H9 (cell line): ENCODE measurements at regions not wholly inside any gene's neighbourhood (a gene's known extent, or its start where the extent isn't known, plus 50 kb on each side); places are given as distances from the start of the nearest gene placed in this dataset.
"Not testable (repeated sequence)": the region's sequence is repeated elsewhere in the genome, so short reads cannot be mapped to it uniquely, and the experiment has no call there.

Source experiments
- DNase-seq: peaks from one replicate; pipeline ENCODE4 v3.0.0-alpha.2; 2017
- H2AFZ ChIP-seq: one replicate; pipeline ENCODE4 v1.6.1; 2013; ENCODE audit warnings: mild to moderate bottlenecking, low read length, control low read depth, moderate library complexity
- H2AK5ac ChIP-seq: 2 replicates; pipeline ENCODE4 v1.6.1; 2013; ENCODE audit warnings: low read length, control low read depth, mixed read lengths; ENCODE audit not compliant: insufficient read length
- H2BK120ac ChIP-seq: one replicate; pipeline ENCODE4 v1.6.1; 2013; ENCODE audit warnings: low read depth, mild to moderate bottlenecking, low read length, control low read depth, inconsistent platforms; ENCODE audit not compliant: poor library complexity, severe bottlenecking
- H2BK12ac ChIP-seq: 2 replicates; pipeline ENCODE4 v1.6.1; 2013; ENCODE audit warnings: low read length, control low read depth, mixed read lengths, low read depth; ENCODE audit not compliant: insufficient read length
- H2BK15ac ChIP-seq: 2 replicates; pipeline ENCODE4 v1.6.1; 2013; ENCODE audit warnings: low read depth, low read length, control low read depth
- H2BK20ac ChIP-seq: one replicate; pipeline ENCODE4 v1.6.1; 2013; ENCODE audit warnings: low read depth, mild to moderate bottlenecking, low read length, control low read depth, inconsistent platforms; ENCODE audit not compliant: poor library complexity, severe bottlenecking
- H2BK5ac ChIP-seq: 2 replicates; pipeline ENCODE4 v1.6.1; 2013; ENCODE audit warnings: low read length, control low read depth, mixed read lengths; ENCODE audit not compliant: insufficient read length
- H3K14ac ChIP-seq: 2 replicates; pipeline ENCODE4 v1.6.1; 2013; ENCODE audit warnings: low read length, control low read depth; ENCODE audit not compliant: insufficient read depth
- H3K18ac ChIP-seq: 2 replicates; pipeline ENCODE4 v1.6.1; 2013; ENCODE audit warnings: low read depth, mild to moderate bottlenecking, mixed read lengths, low read length, control low read depth; ENCODE audit not compliant: insufficient read length
- H3K23ac ChIP-seq: 2 replicates; pipeline ENCODE4 v1.6.1; 2013; ENCODE audit warnings: low read length, control low read depth, mixed read lengths, low read depth; ENCODE audit not compliant: insufficient read length
- H3K23me2 ChIP-seq: 2 replicates; pipeline ENCODE4 v1.6.1; 2013; ENCODE audit warnings: low read depth, mild to moderate bottlenecking, mixed read lengths, low read length, control low read depth; ENCODE audit not compliant: insufficient read length, poor library complexity, severe bottlenecking
- H3K27ac ChIP-seq: 2 replicates; pipeline ENCODE4 v1.5.1; 2013; ENCODE audit warnings: low read length, control low read depth, mixed read lengths, low read depth; ENCODE audit not compliant: insufficient read length
- H3K27me3 ChIP-seq: 2 replicates; pipeline ENCODE4 v1.6.1; 2013; ENCODE audit warnings: low read length, control low read depth, inconsistent platforms; ENCODE audit not compliant: insufficient read depth
- H3K4ac ChIP-seq: 2 replicates; pipeline ENCODE4 v1.6.1; 2013; ENCODE audit warnings: low read depth, mild to moderate bottlenecking, control low read depth, inconsistent platforms, low read length, moderate library complexity
- H3K4me1 ChIP-seq: 2 replicates; pipeline ENCODE4 v1.6.1; 2013; ENCODE audit warnings: low read length, control low read depth, inconsistent platforms; ENCODE audit not compliant: insufficient read depth
- H3K4me2 ChIP-seq: 2 replicates; pipeline ENCODE4 v1.6.1; 2013; ENCODE audit warnings: low read length, control low read depth, mixed read lengths; ENCODE audit not compliant: insufficient read length, insufficient read depth
- H3K56ac ChIP-seq: 2 replicates; pipeline ENCODE4 v1.6.1; 2013; ENCODE audit warnings: low read depth, mild to moderate bottlenecking, mixed read lengths, low read length, control low read depth; ENCODE audit not compliant: insufficient read length
- H3K79me1 ChIP-seq: 2 replicates; pipeline ENCODE4 v1.6.1; 2013; ENCODE audit warnings: low read depth, mild to moderate bottlenecking, moderate library complexity, low read length, control low read depth, inconsistent platforms; ENCODE audit not compliant: insufficient read depth, poor library complexity, severe bottlenecking
- H3K79me2 ChIP-seq: 2 replicates; pipeline ENCODE4 v1.6.1; 2013; ENCODE audit warnings: low read length, control low read depth, inconsistent platforms; ENCODE audit not compliant: insufficient read depth
- H3K9ac ChIP-seq: 2 replicates; pipeline ENCODE4 v1.6.1; 2013; ENCODE audit warnings: low read length, control low read depth, mixed read lengths; ENCODE audit not compliant: insufficient read length; ENCODE audit errors: extremely low read depth
- H3K9me3 ChIP-seq: one replicate; pipeline ENCODE4 v1.6.1; 2013; ENCODE audit warnings: low read depth, low read length, inconsistent platforms; ENCODE audit not compliant: control insufficient read depth
- H3T11ph ChIP-seq: one replicate; pipeline ENCODE4 v1.6.1; 2013; ENCODE audit warnings: mild to moderate bottlenecking, low read length, control low read depth, inconsistent platforms
- H4K20me1 ChIP-seq: one replicate; pipeline ENCODE4 v1.6.1; 2013; ENCODE audit not compliant: control insufficient read depth, insufficient read length, insufficient read depth
- H4K5ac ChIP-seq: 2 replicates; pipeline ENCODE4 v1.6.1; 2013; ENCODE audit warnings: low read depth, mild to moderate bottlenecking, mixed read lengths, low read length, control low read depth; ENCODE audit not compliant: insufficient read length
- H4K8ac ChIP-seq: replicated peaks from 2 replicates; pipeline ENCODE4 v1.6.1; 2013; ENCODE audit warnings: low read length, control low read depth, mixed read lengths, low read depth; ENCODE audit not compliant: insufficient read length
- H4K91ac ChIP-seq: 2 replicates; pipeline ENCODE4 v1.6.1; 2013; ENCODE audit warnings: low read depth, mild to moderate bottlenecking, moderate library complexity, mixed read lengths, low read length, control low read depth; ENCODE audit not compliant: insufficient read length
- H3K27ac Mint-ChIP-seq, 3 experiments: 2 replicates in 2 of 3; 3 replicates in 1 of 3; pipeline ENCODE4 v1.8.0; 2020 to 2021; ENCODE audit warnings: mixed read lengths in 3 of 3, mild to moderate bottlenecking in 1 of 3, moderate library complexity in 1 of 3
- H3K27me3 Mint-ChIP-seq: 2 replicates; pipeline ENCODE4 v1.8.0; 2021; ENCODE audit warnings: low read depth, mild to moderate bottlenecking, moderate library complexity, mixed read lengths
- H3K36me3 Mint-ChIP-seq, 3 experiments: 2 replicates in 2 of 3; 3 replicates in 1 of 3; pipeline ENCODE4 v1.8.0; 2020 to 2021; ENCODE audit warnings: low read depth in 3 of 3, mixed read lengths in 3 of 3; ENCODE audit not compliant: insufficient read depth in 1 of 3
- H3K4me1 Mint-ChIP-seq, 2 experiments: 2 replicates each; pipeline ENCODE4 v1.8.0; 2020; ENCODE audit warnings: mixed read lengths in 2 of 2
- H3K4me3 Mint-ChIP-seq, 2 experiments: 2 replicates in 1 of 2; 3 replicates in 1 of 2; pipeline ENCODE4 v1.8.0; 2020 to 2021; ENCODE audit warnings: mild to moderate bottlenecking in 2 of 2, mixed read lengths in 2 of 2, moderate library complexity in 1 of 2
- H3K9me3 Mint-ChIP-seq, 2 experiments: 2 replicates in 1 of 2; 3 replicates in 1 of 2; pipeline ENCODE4 v1.8.0; 2020; ENCODE audit warnings: mild to moderate bottlenecking in 2 of 2, mixed read lengths in 2 of 2, moderate library complexity in 1 of 2
- WGBS: extraction: QIAGEN DNeasy Blood & Tissue Kit; methylation state at CpG from one replicate; pipeline ENCODE4 v1.1.7; 2013; ENCODE audit warnings: missing lambda C conversion rate, low lambda C conversion rate, mixed read lengths; ENCODE audit not compliant: insufficient read length; ENCODE audit errors: extremely low coverage; 5-methylcytosine and 5-hydroxymethylcytosine counted together
- TF ChIP-seq, protein P1 (sequence below): fragments of 200-600 bp; sonication (generic); conservative IDR thresholded peaks from 3 replicates; pipeline ENCODE4 v1.8.0; 2021; ENCODE audit warnings: antibody characterized with exemption, mild to moderate bottlenecking

GRCh38 chr21:18832950-18833349, 429.4 kb upstream of the TMPRSS15 start:
- no peak overlapping the region for H4K91ac ChIP-seq
- no CpG with 5 or more reads among the region's 2 CpGs for WGBS
- H3K27ac ChIP-seq = no peak overlapping the region
- Mint-ChIP-seq H3K27me3 (no peaks in the 10 kb centered on the region; the same call in 1 of the 2 replicates), H3K4me1 (peaks cover 4 to 6% of the 10 kb centered on the region in 2 experiments; a peak in 3 of 4 replicates), H3K9me3 (peaks cover 10 to 14% of the 10 kb centered on the region in 2 experiments), H3K27ac (no peak overlapping the region), H3K36me3 (no peaks in the 10 kb centered on the region; a peak in 2 of 7 replicates), H3K4me3 (no peak overlapping the region)
- no peak overlapping the region for H3T11ph ChIP-seq
- no peaks in the 10 kb centered on the region for H3K9me3 ChIP-seq
- no peak overlapping the region for H2BK5ac ChIP-seq
- no peak overlapping the region for H2BK15ac ChIP-seq
- DNase-seq = no peak
- no peaks in the 10 kb centered on the region for H3K27me3 ChIP-seq
- no peaks in the 10 kb centered on the region for H4K20me1 ChIP-seq
- no peak overlapping the region for H4K5ac ChIP-seq
- no peak overlapping the region for H4K8ac ChIP-seq
- no peaks in the 10 kb centered on the region for H3K79me2 ChIP-seq
- TF ChIP-seq, protein P1, sequence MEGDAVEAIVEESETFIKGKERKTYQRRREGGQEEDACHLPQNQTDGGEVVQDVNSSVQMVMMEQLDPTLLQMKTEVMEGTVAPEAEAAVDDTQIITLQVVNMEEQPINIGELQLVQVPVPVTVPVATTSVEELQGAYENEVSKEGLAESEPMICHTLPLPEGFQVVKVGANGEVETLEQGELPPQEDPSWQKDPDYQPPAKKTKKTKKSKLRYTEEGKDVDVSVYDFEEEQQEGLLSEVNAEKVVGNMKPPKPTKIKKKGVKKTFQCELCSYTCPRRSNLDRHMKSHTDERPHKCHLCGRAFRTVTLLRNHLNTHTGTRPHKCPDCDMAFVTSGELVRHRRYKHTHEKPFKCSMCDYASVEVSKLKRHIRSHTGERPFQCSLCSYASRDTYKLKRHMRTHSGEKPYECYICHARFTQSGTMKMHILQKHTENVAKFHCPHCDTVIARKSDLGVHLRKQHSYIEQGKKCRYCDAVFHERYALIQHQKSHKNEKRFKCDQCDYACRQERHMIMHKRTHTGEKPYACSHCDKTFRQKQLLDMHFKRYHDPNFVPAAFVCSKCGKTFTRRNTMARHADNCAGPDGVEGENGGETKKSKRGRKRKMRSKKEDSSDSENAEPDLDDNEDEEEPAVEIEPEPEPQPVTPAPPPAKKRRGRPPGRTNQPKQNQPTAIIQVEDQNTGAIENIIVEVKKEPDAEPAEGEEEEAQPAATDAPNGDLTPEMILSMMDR = no peak
- no peak overlapping the region for H3K4ac ChIP-seq
- H3K79me1 ChIP-seq = no peaks in the 10 kb centered on the region
- H3K23me2 ChIP-seq = no peaks in the 10 kb centered on the region
- H2BK12ac ChIP-seq = no peak overlapping the region
- H2AK5ac ChIP-seq = no peak overlapping the region
- no peak overlapping the region for H2BK20ac ChIP-seq
- H3K14ac ChIP-seq = no peak overlapping the region
- H3K4me1 ChIP-seq = no peaks in the 10 kb centered on the region
- H2AFZ ChIP-seq = no peak overlapping the region
- H2BK120ac ChIP-seq = no peak overlapping the region
- no peak overlapping the region for H3K56ac ChIP-seq
- no peak overlapping the region for H3K9ac ChIP-seq
- H3K23ac ChIP-seq = no peak overlapping the region
- no peak overlapping the region for H3K4me2 ChIP-seq
- no peak overlapping the region for H3K18ac ChIP-seq

GRCh38 chr21:18834121-18834520, 430.5 kb upstream of the TMPRSS15 start:
- not testable (repeated sequence) for DNase-seq, H4K8ac ChIP-seq, H3K18ac ChIP-seq, H3K4me3 Mint-ChIP-seq, H3K27me3 ChIP-seq, H2BK15ac ChIP-seq, H3K4ac ChIP-seq, H3K79me1 ChIP-seq, H3K27ac ChIP-seq, H3K23me2 ChIP-seq, H2BK120ac ChIP-seq, H3K14ac ChIP-seq, H3K79me2 ChIP-seq, H3K56ac ChIP-seq, H3K4me1 ChIP-seq, H2AK5ac ChIP-seq, H3K4me2 ChIP-seq, H3T11ph ChIP-seq, H3K9me3 ChIP-seq, H4K20me1 ChIP-seq, H2BK12ac ChIP-seq, H3K27ac Mint-ChIP-seq, H2BK20ac ChIP-seq, H4K91ac ChIP-seq, H2BK5ac ChIP-seq, H3K9ac ChIP-seq, H3K23ac ChIP-seq, H2AFZ ChIP-seq, H3K4me1 Mint-ChIP-seq, H3K27me3 Mint-ChIP-seq, H4K5ac ChIP-seq, H3K36me3 Mint-ChIP-seq
- H3K9me3 Mint-ChIP-seq = peaks cover 18 to 21% of the 10 kb centered on the region in 2 experiments
- WGBS = no CpG with 5 or more reads among the region's 2 CpGs
